BLaER1 (cell line): ENCODE measurements at regions not wholly inside any gene's neighbourhood (a gene's known extent, or its start where the extent isn't known, plus 50 kb on each side); places are given as distances from the start of the nearest gene placed in this dataset.
"Not testable (repeated sequence)": the region's sequence is repeated elsewhere in the genome, so short reads cannot be mapped to it uniquely, and the experiment has no call there.

Experiments
- H3K27ac ChIP-seq: shearing (Covaris generic); formaldehyde crosslinking; 2 replicates; pipeline ENCODE4 v1.8.1; 2022
- H3K27me3 ChIP-seq: shearing (Covaris generic); formaldehyde crosslinking; 2 replicates; pipeline ENCODE4 v1.8.1; 2022
- H3K36me3 ChIP-seq: shearing (Covaris generic); formaldehyde crosslinking; 2 replicates; pipeline ENCODE4 v1.8.1; 2022
- H3K4me1 ChIP-seq: shearing (Covaris generic); formaldehyde crosslinking; 2 replicates; pipeline ENCODE4 v1.8.1; 2022
- H3K4me2 ChIP-seq: shearing (Covaris generic); formaldehyde crosslinking; 2 replicates; pipeline ENCODE4 v1.8.1; 2022
- H3K4me3 ChIP-seq: shearing (Covaris generic); formaldehyde crosslinking; 2 replicates; pipeline ENCODE4 v1.8.1; 2022
- H3K9ac ChIP-seq: shearing (Covaris generic); formaldehyde crosslinking; 2 replicates; pipeline ENCODE4 v1.8.1; 2022
- H3K9me3 ChIP-seq: shearing (Covaris generic); formaldehyde crosslinking; 2 replicates; pipeline ENCODE4 v1.8.1; 2022
- H4K20me1 ChIP-seq: shearing (Covaris generic); formaldehyde crosslinking; 2 replicates; pipeline ENCODE4 v1.8.1; 2022
- Cebpa-rat ChIP-seq: shearing (Covaris generic); IDR thresholded peaks from 2 replicates; pipeline ENCODE4 v1.8.1; 2022

DNA sequence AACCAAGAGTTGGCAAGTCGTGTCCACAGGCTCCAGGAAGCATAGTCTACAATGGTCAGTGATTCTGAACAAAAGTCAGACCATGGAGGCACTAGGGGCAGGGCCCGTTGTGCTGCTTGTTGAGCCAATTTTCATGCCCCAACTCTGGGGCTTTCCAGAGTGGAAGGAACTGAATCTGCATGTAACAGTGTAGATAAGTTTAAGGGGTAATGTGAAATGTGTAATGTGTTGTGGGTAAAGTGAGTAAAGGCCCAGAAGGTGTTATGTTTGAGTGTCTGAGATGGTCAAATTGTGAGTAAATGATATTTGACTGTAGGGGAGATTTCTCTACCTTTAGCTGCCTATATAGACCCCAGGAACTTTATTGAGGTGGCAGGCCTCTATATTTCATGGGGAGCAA is 1336.5 kb upstream of the SLC39A10 start:
- H3K36me3 ChIP-seq: no peaks in the 10 kb centered on the region
- TF ChIP-seq Cebpa-rat: no peak
- no peaks in the 10 kb centered on the region for H3K9me3 ChIP-seq
- no peaks in the 10 kb centered on the region for H3K4me1 ChIP-seq
- no peak overlapping the region for H3K4me2 ChIP-seq
- H4K20me1 ChIP-seq: no peaks in the 10 kb centered on the region
- H3K4me3 ChIP-seq: no peak overlapping the region
- no peaks in the 10 kb centered on the region for H3K27me3 ChIP-seq
- no peak overlapping the region for H3K27ac ChIP-seq
- no peak overlapping the region for H3K9ac ChIP-seq

DNA sequence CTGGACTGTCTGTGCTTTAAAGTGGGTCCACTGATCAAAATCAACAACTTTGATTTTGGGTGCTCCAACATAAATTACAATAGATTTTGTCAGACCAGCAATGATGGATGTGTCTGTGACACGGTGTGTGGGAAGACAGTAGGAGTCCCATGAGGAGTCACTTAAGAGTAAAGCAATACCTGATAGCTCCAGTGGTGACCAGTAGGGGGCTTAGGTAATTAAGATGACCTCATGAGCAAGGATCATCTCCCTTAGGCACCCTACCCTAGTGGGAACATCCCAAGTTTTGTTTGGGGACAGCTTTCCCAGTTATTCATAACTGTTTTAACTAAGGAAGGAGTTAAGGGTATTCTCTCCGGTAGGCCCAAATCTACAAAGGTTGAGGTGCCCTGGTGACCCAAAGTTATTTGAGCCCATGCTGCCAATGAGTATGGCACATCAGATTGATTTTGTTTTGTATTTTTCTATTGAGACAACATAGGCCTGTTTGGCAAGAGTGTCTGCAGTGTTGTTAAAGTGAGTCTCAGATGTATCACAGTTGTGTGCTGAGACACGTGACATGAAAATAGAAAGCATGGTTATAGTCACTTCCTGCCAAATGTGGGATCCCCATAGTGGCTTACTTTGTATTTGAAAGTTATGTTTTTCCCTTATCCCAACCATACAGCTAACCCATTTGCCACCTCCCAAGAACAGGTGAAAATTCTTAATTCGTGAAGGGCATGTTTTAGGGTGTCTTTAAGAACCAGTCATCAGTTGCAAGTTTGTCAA is 1337.6 kb upstream of the SLC39A10 start:
- Histone ChIP-seq H4K20me1 (no peaks in the 10 kb centered on the region), H3K4me3 (no peak overlapping the region), H3K36me3 (no peaks in the 10 kb centered on the region), H3K27ac (no peak overlapping the region), H3K4me2 (no peak overlapping the region), H3K27me3 (no peaks in the 10 kb centered on the region), H3K9ac (no peak overlapping the region), H3K9me3 (no peaks in the 10 kb centered on the region), H3K4me1 (no peaks in the 10 kb centered on the region)
- no peak for TF ChIP-seq Cebpa-rat

DNA sequence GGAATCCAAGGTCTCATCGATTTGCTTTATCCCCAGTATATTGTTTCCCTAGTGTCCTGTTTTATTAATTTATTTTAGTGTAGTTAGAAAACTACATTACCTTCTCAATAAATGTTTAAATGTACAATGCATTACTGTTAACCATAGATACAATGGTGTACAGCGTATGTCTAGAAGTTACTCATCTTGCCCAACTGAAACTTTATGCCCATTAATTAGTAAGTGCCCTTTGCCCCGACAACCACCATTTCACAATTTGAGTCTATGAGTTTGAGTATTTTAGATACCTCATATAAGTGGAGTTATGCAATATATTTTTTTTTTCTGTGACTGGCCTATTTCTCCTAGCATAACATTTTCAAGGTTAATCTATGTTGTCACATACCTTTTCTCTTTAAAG is 1343.0 kb upstream of the SLC39A10 start:
- Histone ChIP-seq H4K20me1 (no peaks in the 10 kb centered on the region), H3K36me3 (no peaks in the 10 kb centered on the region), H3K27me3 (no peaks in the 10 kb centered on the region), H3K4me1 (no peaks in the 10 kb centered on the region), H3K4me2 (no peak overlapping the region), H3K9ac (no peak overlapping the region), H3K4me3 (no peak overlapping the region), H3K9me3 (no peaks in the 10 kb centered on the region), H3K27ac (no peak overlapping the region)
- TF ChIP-seq Cebpa-rat: no peak

DNA sequence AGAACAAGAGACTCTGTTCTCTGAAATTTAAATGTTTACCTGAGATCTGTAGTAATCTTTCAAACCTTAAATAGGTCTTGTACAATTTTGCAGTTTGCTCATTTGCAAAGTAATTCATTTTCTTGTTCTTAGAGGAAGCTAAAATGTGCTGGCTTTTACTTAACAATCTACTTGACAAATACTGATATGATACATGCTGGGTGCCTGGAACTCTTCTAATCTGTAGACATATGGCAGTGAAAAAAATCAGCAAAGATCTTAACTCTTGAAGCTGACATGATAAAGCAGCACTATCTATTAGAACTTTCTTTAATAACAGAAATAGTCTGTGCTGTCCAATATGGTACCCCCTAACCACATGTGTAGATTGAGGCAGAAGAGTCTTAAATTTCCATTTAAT is 1352.8 kb upstream of the SLC39A10 start:
- no peak for TF ChIP-seq Cebpa-rat
- no peak overlapping the region for H3K4me3 ChIP-seq
- H3K27ac ChIP-seq: no peak overlapping the region
- H3K9ac ChIP-seq: no peak overlapping the region
- H3K4me1 ChIP-seq: no peaks in the 10 kb centered on the region
- no peaks in the 10 kb centered on the region for H3K36me3 ChIP-seq
- H4K20me1 ChIP-seq: no peaks in the 10 kb centered on the region
- no peak overlapping the region for H3K4me2 ChIP-seq
- H3K9me3 ChIP-seq: no peaks in the 10 kb centered on the region
- H3K27me3 ChIP-seq: no peaks in the 10 kb centered on the region

DNA sequence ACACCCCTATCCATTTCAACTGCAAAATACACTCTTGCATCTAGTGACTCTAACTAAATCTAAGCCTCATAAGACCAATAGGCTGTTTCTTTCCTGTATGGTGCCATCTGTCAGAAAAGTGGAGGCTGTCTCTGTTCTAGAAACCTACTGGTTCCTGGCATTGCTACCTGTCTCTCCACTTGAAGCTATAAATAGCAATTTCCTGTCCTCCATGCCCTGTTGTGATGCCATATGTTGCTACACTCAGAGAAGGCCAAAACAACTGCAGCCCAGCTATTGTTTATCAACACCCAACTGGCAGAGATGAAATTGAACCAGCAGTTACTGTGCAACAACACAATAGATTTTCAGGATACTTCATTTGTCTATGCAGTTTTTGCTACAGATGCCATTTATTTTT is 1355.1 kb upstream of the SLC39A10 start:
- Histone ChIP-seq H3K4me1 (no peaks in the 10 kb centered on the region), H3K9me3 (no peaks in the 10 kb centered on the region), H3K9ac (no peak overlapping the region), H4K20me1 (no peaks in the 10 kb centered on the region), H3K36me3 (no peaks in the 10 kb centered on the region), H3K27ac (no peak overlapping the region), H3K4me3 (no peak overlapping the region), H3K4me2 (no peak overlapping the region), H3K27me3 (no peaks in the 10 kb centered on the region)
- TF ChIP-seq Cebpa-rat: no peak

DNA sequence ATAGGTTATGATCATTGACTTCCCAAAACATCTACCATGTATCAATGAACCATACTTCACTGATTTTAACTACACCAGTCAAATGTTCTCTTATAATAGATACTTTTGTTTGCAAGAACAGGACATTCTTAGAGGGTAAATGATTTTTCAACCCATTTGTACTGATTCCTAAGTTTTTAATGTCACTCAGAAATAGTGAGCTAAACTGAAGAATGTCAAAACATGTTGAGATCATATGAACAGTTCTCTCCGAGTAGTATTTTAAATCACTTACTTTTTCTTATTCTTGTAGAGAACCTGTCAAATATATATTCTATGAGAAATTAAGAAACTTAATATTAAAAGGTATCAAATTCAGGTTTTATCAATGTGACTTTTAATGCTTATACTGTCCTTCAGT is 1362.9 kb upstream of the SLC39A10 start:
- Histone ChIP-seq H3K9me3 (no peaks in the 10 kb centered on the region), H3K4me3 (no peak overlapping the region), H3K9ac (no peak overlapping the region), H3K4me2 (no peak overlapping the region), H4K20me1 (no peaks in the 10 kb centered on the region), H3K4me1 (no peaks in the 10 kb centered on the region), H3K27me3 (no peaks in the 10 kb centered on the region), H3K36me3 (no peaks in the 10 kb centered on the region), H3K27ac (no peak overlapping the region)
- no peak for TF ChIP-seq Cebpa-rat

DNA sequence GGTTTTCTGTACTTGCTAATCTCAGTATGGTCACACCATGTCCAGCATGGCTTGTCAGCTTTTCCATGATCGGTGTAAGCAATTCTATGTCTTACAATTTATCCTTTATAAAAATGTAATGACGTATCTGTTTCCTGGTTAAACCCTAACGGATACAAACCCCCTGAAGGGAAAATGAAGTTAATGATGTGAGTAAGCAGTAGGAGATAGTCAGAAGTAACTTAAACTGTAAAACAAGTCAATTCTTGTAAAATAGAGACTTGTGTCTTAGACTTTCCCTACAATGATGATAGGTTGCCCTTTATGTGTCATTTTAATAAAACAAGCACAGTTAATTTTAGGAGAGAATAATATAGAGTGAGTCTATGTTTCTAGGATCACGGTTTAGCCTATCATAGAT is 1365.9 kb upstream of the SLC39A10 start:
- Histone ChIP-seq H3K27ac (no peak overlapping the region), H3K9ac (no peak overlapping the region)
- TF ChIP-seq Cebpa-rat: no peak

DNA sequence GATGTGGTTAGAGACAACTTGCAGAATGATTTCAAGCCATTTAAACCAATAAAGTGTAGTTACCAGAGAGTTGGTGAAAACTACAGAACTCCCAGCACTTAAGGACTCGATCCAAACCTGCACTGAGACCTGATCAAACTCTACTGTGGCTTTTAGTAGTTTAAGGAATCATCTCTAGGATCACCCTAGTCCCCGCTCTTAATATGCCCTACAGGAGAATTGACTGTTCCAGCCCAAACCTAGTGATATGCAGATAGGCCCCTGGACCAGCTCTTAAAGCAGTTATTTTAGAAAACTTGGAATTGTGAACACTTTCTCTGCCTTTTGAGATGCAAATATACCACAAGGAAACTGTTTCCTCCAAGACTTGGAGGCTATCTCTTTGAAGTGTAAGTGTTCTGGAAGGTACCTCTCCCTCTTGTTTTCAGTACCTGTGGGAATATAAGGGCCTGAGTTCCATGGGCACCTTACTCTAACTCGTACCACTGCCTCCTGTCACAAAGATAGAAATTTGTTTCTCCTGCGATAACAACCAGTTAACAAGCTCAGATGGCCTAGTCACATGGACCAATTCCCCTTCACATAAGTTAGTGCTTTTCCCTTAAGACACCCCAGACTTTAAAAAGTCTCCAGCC is 1367.2 kb upstream of the SLC39A10 start:
- Histone ChIP-seq H3K4me3 (no peak overlapping the region), H3K9ac (no peak overlapping the region), H3K27ac (no peak overlapping the region), H3K4me2 (no peak overlapping the region), H3K27me3 (no peaks in the 10 kb centered on the region), H3K36me3 (no peaks in the 10 kb centered on the region), H4K20me1 (no peaks in the 10 kb centered on the region), H3K4me1 (no peaks in the 10 kb centered on the region), H3K9me3 (no peaks in the 10 kb centered on the region)
- no peak for TF ChIP-seq Cebpa-rat

More for the DNA sequence above, 1365.9 kb upstream of the SLC39A10 start:
- H4K20me1 ChIP-seq: no peaks in the 10 kb centered on the region
- no peak overlapping the region for H3K4me2 ChIP-seq
- no peaks in the 10 kb centered on the region for H3K9me3 ChIP-seq
- no peaks in the 10 kb centered on the region for H3K4me1 ChIP-seq
- H3K27me3 ChIP-seq: no peaks in the 10 kb centered on the region
- no peak overlapping the region for H3K4me3 ChIP-seq
- H3K36me3 ChIP-seq: no peaks in the 10 kb centered on the region

DNA sequence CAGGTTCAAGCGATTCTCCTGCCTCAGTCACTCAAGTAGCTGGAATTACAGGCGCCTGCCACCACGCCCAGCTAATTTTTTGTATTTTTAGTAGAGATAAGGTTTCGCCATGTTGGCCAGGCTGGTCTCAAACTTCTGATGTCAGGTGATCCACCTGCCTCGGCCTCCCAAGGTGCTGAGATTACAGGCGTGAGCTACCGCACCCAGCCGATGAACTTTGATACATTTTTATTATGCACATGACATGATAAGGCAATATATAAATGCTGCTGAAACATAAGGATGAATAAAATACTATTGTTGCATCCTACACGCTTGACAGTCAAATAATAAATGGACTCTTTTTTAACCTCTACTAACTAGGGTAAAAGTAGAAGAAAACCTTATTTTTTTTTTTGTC is 1380.4 kb upstream of the SLC39A10 start:
- not testable (repeated sequence) for H3K4me2 ChIP-seq, H3K27me3 ChIP-seq, H3K9me3 ChIP-seq

DNA sequence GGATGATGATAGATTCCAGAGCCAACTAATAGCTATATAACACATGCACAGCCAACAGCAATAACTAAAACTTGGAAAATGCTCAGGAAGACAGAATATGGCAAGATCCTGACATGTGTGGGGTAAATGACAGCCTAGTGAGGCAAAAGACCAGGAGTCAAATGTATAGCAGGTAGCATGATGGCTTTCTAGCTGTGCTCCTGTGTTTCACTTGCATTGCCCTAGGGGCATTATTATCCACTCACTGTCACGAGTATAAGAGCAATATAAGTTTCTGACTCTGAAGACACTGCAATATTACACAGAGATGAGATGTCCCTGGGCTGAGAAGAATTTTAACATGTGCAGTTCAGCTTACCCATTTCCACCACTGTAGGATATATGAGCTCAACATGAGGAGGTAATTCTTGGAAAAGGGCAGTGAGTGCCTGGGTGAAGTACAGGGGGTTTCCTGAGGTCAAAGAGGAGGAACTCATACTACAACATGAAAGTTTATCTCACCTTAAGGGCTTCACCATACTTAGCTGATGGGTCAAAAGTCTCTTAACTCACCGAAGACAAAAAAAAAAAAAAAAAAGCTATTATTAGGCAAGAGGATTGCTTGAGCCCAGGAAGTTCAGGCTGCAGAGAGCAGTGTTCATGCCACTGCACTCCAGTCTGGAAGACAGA is 1385.6 kb upstream of the SLC39A10 start:
- Histone ChIP-seq H3K9me3 (no peaks in the 10 kb centered on the region), H3K27ac (no peak overlapping the region), H4K20me1 (no peaks in the 10 kb centered on the region), H3K36me3 (no peaks in the 10 kb centered on the region), H3K4me3 (no peak overlapping the region), H3K4me2 (no peak overlapping the region), H3K4me1 (no peaks in the 10 kb centered on the region), H3K9ac (no peak overlapping the region), H3K27me3 (no peaks in the 10 kb centered on the region)
- TF ChIP-seq Cebpa-rat: no peak

More for the DNA sequence above, 1380.4 kb upstream of the SLC39A10 start:
- H3K9ac ChIP-seq, H3K4me1 ChIP-seq, H4K20me1 ChIP-seq, H3K4me3 ChIP-seq, H3K27ac ChIP-seq, H3K36me3 ChIP-seq: not testable (repeated sequence)
